Adrenal gland (tissue), 9 donors: ENCODE measurements at regions not wholly inside any gene's neighbourhood (a gene's known extent, or its start where the extent isn't known, plus 50 kb on each side); places are given as distances from the start of the nearest gene placed in this dataset.

Experiments
- DNase-seq, 7 donors: peaks; one replicate each; pipeline ENCODE4 v3.0.0-alpha.2; 2019 to 2020
- H3K27ac ChIP-seq, 5 donors: fragments of 200-600 bp; sonication (generic) in 4 of 5; 1 replicate in 3 of 5; 2 replicates in 2 of 5; pipeline versions ENCODE4 v1.5.1 to v1.8.0; 2016 to 2020; ENCODE audit warnings: mild to moderate bottlenecking in 1 of 5
- H3K27me3 ChIP-seq: fragments of 200-600 bp; 2 replicates; pipeline ENCODE4 v1.8.0; 2021
- H3K36me3 ChIP-seq, 2 donors: fragments of 200-600 bp; replicated peaks in 1 of 2; 1 replicate in 1 of 2; 2 replicates in 1 of 2; pipeline versions ENCODE4 v1.5.1 to v1.8.0; 2018 to 2022
- H3K4me1 ChIP-seq, 2 donors: fragments of 200-600 bp; replicated peaks in 1 of 2; 1 replicate in 1 of 2; 2 replicates in 1 of 2; pipeline versions ENCODE4 v1.5.1 to v1.8.0; 2018 to 2021
- H3K4me3 ChIP-seq, 4 donors: fragments of 200-600 bp; sonication (generic) in 3 of 4; one replicate each; pipeline ENCODE4 v1.5.1; 2016 to 2018
- H3K9me3 ChIP-seq, 3 donors: fragments of 200-600 bp; sonication (generic) in 1 of 3; replicated peaks in 1 of 3; 1 replicate in 2 of 3; 2 replicates in 1 of 3; pipeline versions ENCODE4 v1.5.1 to v1.8.0; 2016 to 2021
- POLR2A ChIP-seq, 2 donors: fragments of 450-650 bp; IDR thresholded peaks; one replicate each; pipeline ENCODE4 v1.6.1; 2017; ENCODE audit warnings: antibody characterized with exemption in 2 of 2, mild to moderate bottlenecking in 2 of 2, moderate library complexity in 1 of 2
- WGBS, 4 donors: extraction: QIAGEN DNeasy Blood & Tissue Kit in 2 of 4; methylation state at CpG; one replicate each; pipeline versions ENCODE4 v1.1.5 to v1.1.7; 2013 to 2017; 5-methylcytosine and 5-hydroxymethylcytosine counted together
- intact Hi-C, 2 donors: fragments of 100-400 bp; cut with DNase I; formaldehyde crosslinking; loops; one replicate each; pipeline versions ENCODE4 v1.14.1 to v1.15.0; 2022 to 2023
- TF ChIP-seq, protein P1 (sequence below), 6 experiments: fragments of 450-650 bp in 4 of 6; fragments of 200-600 bp in 2 of 6; sonication (generic) in 1 of 6; IDR thresholded peaks; 1 replicate in 5 of 6; 2 replicates in 1 of 6; pipeline versions ENCODE4 v1.5.1 to v1.8.0; 2016 to 2021; ENCODE audit warnings: antibody characterized with exemption in 6 of 6, mild to moderate bottlenecking in 2 of 6, moderate library complexity in 1 of 6
- donor health status: healthy with polysubstance abuse.
- donor health status: Bipolar disorder and iron deficiency.
- donor health status: DM: yes; HTN: yes; CAD: no.
- donor health status: DM: no; HTN: no; CAD: no.
- donor health status: DM: no; HTN: no; CAD: no.

DNA sequence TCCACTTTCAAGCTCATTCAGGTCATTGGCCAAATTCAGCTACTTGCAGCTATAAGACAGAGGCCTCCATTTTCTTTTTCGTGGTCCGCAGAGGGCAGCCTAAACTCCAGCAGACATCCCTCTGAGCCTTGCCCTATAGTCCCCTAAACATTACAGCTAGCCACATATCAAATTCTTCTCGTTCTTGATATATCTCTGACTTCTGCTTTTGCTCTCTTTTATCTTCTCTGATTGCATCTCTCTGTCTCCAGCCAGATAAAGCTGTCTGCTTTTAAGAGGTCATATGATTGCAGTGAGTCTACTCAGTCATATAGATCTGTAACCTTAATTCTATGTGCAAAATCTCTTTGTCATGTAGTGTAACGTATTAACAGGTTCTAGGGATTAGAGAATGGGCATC, 358.4 kb upstream of the RGS17 start:
- Histone ChIP-seq H3K4me3 (no peak overlapping the region), H3K27ac (no peak overlapping the region), H3K4me1 (no peaks in the 10 kb centered on the region), H3K27me3 (no peaks in the 10 kb centered on the region), H3K9me3 (no peaks in the 10 kb centered on the region), H3K36me3 (no peaks in the 10 kb centered on the region)
- intact Hi-C loops: no loop called here
- 44 to 53% (median 49%) methylated on average over 4 of the region's 4 CpGs for WGBS, 4 donors
- DNase-seq: no peak
- TF ChIP-seq POLR2A (IDR thresholded peaks at IDR 0.05): no peak
- TF ChIP-seq, protein P1, sequence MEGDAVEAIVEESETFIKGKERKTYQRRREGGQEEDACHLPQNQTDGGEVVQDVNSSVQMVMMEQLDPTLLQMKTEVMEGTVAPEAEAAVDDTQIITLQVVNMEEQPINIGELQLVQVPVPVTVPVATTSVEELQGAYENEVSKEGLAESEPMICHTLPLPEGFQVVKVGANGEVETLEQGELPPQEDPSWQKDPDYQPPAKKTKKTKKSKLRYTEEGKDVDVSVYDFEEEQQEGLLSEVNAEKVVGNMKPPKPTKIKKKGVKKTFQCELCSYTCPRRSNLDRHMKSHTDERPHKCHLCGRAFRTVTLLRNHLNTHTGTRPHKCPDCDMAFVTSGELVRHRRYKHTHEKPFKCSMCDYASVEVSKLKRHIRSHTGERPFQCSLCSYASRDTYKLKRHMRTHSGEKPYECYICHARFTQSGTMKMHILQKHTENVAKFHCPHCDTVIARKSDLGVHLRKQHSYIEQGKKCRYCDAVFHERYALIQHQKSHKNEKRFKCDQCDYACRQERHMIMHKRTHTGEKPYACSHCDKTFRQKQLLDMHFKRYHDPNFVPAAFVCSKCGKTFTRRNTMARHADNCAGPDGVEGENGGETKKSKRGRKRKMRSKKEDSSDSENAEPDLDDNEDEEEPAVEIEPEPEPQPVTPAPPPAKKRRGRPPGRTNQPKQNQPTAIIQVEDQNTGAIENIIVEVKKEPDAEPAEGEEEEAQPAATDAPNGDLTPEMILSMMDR (IDR thresholded peaks at IDR 0.05): no peak

DNA sequence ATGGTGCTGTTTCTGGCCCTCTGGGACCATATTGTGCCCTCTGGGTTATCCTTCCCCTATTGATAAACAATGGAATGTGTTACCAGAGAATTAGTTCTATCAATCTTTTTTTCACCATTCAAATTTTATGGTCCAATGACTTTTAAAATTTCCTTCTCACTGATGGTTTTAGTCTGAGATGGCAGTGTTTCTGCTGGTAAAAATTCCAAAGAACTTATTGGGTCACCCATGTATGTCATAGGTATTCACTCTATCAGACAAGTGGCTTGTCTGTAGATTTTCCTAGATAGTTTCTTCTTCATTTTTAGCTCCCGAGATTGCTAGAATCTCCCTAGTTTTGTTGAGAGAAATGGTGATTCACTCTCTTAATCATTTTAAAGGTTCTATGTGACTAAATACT, 357.2 kb upstream of the RGS17 start:
- Histone ChIP-seq H3K4me3 (no peak overlapping the region), H3K27me3 (no peaks in the 10 kb centered on the region), H3K36me3 (no peaks in the 10 kb centered on the region), H3K4me1 (no peaks in the 10 kb centered on the region), H3K9me3 (no peaks in the 10 kb centered on the region), H3K27ac (no peak overlapping the region)
- no peak for DNase-seq
- 41 to 81% (median 56%) methylated on average over 1 of the region's 1 CpG for WGBS, 4 donors
- no peak for TF ChIP-seq POLR2A (IDR thresholded peaks at IDR 0.05)
- TF ChIP-seq, protein P1 (IDR thresholded peaks at IDR 0.05): no peak
- intact Hi-C loops: no loop called here

DNA sequence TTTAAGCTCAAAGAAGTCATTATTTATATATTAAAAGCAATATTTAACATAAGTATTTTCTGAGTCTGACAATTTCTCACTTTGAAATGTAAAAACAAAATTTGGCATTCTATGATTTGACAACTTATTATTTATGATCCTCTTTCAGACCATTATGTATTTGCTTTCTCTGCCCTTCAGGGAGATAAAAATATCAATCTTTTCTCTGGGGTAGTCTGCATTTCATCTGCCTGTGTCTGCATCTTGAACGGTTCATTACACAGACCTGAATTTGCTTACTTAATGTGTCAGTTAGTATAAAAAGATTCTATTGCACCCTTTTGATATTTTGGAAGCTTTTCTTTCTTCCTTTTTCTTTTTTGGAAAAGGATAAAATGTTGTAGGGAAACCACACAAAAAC, 354.0 kb upstream of the RGS17 start:
- H3K27me3 ChIP-seq: no peaks in the 10 kb centered on the region
- DNase-seq: no peak
- intact Hi-C loops: no loop called here
- H3K4me3 ChIP-seq: no peak overlapping the region
- no peaks in the 10 kb centered on the region for H3K36me3 ChIP-seq
- no peak overlapping the region for H3K27ac ChIP-seq
- TF ChIP-seq, protein P1 (IDR thresholded peaks at IDR 0.05): no peak
- no peak for TF ChIP-seq POLR2A (IDR thresholded peaks at IDR 0.05)
- no peaks in the 10 kb centered on the region for H3K4me1 ChIP-seq
- no peaks in the 10 kb centered on the region for H3K9me3 ChIP-seq
- WGBS, 4 donors: 27 to 37% (median 31%) methylated on average over 1 of the region's 1 CpG

DNA sequence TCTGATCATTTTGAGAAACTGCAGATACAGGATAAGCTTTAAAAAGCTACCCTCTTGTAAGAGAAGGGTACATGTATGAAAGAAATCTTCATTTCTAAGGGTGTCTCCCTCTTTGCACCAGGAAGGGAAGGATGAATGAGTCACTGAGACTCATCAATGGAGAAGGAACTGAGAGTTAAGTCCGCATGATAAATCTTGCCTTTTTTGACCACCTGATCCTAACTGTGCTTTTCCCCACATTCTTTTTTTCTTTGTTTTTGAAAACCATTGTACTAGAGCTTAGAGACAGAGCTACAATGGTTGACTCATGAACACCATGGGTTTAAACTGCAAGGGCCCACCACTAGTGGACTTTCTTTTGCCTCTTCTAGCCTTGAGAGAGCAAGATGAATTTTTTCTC, 353.0 kb upstream of the RGS17 start:
- no peaks in the 10 kb centered on the region for H3K9me3 ChIP-seq
- H3K4me3 ChIP-seq: no peak overlapping the region
- TF ChIP-seq POLR2A (IDR thresholded peaks at IDR 0.05): no peak
- TF ChIP-seq, protein P1 (IDR thresholded peaks at IDR 0.05): no peak
- H3K36me3 ChIP-seq: no peaks in the 10 kb centered on the region
- H3K27ac ChIP-seq: no peak overlapping the region
- no peaks in the 10 kb centered on the region for H3K4me1 ChIP-seq
- DNase-seq: no peak
- WGBS, 4 donors: 72 to 100% (median 86%) methylated on average over 1 of the region's 1 CpG
- H3K27me3 ChIP-seq: no peaks in the 10 kb centered on the region
- intact Hi-C loops: no loop called here
